AG04450 (cell line): ENCODE measurements at regions not wholly inside any gene's neighbourhood (a gene's known extent, or its start where the extent isn't known, plus 50 kb on each side); places are given as distances from the start of the nearest gene placed in this dataset.
A peak's percentile ranks its signal among the peaks of the same experiment; 100 is the strongest.

Source experiments
- CTCF ChIA-PET: fragments of 300-600, 350-600 bp; formaldehyde crosslinking; extraction: SDS; loops from one replicate; lab custom pipeline; 2022; ENCODE audit warnings: antibody characterized with exemption, inconsistent platforms; lab: Charles Lee
- POLR2A ChIA-PET: fragments of 350-600 bp; formaldehyde crosslinking; extraction: SDS; loops from one replicate; lab custom pipeline; 2021; ENCODE audit warnings: antibody characterized with exemption, inconsistent platforms; lab: Yijun Ruan, JAX
- DNase-seq: peaks from one replicate; pipeline ENCODE4 v3.0.0-alpha.2; 2011; ENCODE audit warnings: low read depth, low spot score
- H3K27ac ChIP-seq: one replicate; pipeline ENCODE4 v1.5.1; 2012; ENCODE audit warnings: low read depth, low read length, control low read depth
- H3K27me3 ChIP-seq: one replicate; pipeline ENCODE4 v1.6.0; 2012; ENCODE audit warnings: low read length; ENCODE audit not compliant: control insufficient read depth, insufficient read depth
- H3K4me3 ChIP-seq: 2 replicates; pipeline ENCODE4 v1.5.1; 2011; ENCODE audit warnings: mild to moderate bottlenecking, low read depth, low read length, control low read depth
- H3K9me3 ChIP-seq: 2 replicates; pipeline ENCODE4 v1.5.1; 2012; ENCODE audit warnings: low read length; ENCODE audit not compliant: control insufficient read depth, insufficient read depth
- TF ChIP-seq, protein P1 (sequence below): IDR thresholded peaks from 2 replicates; pipeline ENCODE4 v1.5.1; 2011; ENCODE audit warnings: low read depth, low read length, control low read depth, inconsistent platforms

DNA sequence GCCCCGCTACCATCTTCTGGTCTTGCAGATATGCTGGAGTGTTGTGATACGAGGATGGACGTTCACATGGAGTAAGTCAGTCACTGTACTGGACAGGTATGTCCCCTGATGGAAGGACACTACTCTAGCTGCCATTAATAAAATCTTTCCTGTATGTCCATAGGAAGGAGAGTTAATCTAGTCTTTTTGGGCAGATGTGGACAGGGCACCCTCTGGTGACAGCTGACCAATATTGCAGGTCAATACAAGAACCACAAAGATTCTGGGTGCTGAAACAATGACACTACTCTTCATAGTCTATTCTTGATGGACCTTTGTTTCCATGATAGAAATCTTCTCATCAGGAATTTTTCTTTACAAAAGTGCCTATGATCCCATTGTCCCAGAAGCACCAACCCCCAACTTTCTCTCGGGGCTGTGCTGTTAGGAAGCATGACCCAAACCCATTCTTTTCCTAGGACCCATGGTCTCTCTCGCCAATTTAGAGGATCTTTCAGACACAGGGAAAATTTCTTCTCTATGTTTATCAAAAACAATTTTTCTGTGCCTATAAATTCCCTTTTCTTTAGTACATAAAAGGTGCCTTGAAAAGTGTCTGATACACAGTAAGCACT is 376.9 kb downstream of the DTWD2 start:
- Histone ChIP-seq H3K27ac (no peak overlapping the region), H3K9me3 (no peaks in the 10 kb centered on the region), H3K4me3 (no peak overlapping the region), H3K27me3 (no peaks in the 10 kb centered on the region)
- ChIA-PET POLR2A (no interaction called here), CTCF (interaction anchor here (0.6 kb wide), 1 partner anchor 1713 kb away, joined by 4 read pairs; no protein-coding TSS in a partner anchor)
- DNase-seq, result no peak
- TF ChIP-seq, protein P1, sequence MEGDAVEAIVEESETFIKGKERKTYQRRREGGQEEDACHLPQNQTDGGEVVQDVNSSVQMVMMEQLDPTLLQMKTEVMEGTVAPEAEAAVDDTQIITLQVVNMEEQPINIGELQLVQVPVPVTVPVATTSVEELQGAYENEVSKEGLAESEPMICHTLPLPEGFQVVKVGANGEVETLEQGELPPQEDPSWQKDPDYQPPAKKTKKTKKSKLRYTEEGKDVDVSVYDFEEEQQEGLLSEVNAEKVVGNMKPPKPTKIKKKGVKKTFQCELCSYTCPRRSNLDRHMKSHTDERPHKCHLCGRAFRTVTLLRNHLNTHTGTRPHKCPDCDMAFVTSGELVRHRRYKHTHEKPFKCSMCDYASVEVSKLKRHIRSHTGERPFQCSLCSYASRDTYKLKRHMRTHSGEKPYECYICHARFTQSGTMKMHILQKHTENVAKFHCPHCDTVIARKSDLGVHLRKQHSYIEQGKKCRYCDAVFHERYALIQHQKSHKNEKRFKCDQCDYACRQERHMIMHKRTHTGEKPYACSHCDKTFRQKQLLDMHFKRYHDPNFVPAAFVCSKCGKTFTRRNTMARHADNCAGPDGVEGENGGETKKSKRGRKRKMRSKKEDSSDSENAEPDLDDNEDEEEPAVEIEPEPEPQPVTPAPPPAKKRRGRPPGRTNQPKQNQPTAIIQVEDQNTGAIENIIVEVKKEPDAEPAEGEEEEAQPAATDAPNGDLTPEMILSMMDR, result peak; percentile 48

DNA sequence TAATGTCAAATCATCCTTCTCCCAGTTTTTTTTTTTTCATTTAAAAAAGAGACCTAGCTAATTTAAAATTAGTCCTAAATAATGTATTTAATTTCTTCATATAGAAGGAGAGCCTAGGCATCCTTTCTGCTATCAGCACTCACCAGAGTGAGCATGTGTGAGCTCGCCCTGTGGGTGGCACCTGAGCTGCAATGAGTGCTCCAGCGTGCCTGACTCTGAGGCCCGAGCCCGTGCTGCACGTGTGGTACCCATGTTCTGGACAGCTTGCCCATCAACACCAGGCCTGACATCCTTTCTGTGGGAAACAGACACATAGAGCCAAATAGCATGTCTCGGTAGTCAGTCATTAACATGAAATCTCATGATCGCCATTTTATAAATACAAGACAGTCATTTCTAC is 381.4 kb downstream of the DTWD2 start:
- no peaks in the 10 kb centered on the region for H3K27me3 ChIP-seq
- TF ChIP-seq, protein P1, result no peak
- no peak overlapping the region for H3K27ac ChIP-seq
- no peak overlapping the region for H3K4me3 ChIP-seq
- POLR2A ChIA-PET, result no interaction called here
- H3K9me3 ChIP-seq, result no peaks in the 10 kb centered on the region
- no peak for DNase-seq
- CTCF ChIA-PET, result no interaction called here

DNA sequence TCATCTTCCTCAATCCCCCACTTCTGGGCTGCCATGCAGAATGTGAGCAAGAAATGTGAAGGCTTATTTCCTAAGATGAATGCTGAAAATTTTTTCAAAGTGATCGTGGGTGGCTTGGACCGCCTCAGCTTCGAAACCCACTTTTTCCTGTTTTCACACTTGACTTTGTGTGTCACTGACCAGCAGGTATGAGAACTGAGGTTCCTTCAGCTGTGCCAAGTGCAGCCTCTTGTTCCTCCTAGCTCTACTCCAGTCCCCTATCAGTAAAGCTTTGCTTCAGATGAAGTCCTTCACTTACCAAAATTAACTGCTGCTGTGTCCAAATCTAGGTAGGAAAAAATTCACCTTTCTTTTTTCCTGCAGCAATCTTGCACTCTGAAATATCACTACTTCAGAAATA is 382.6 kb downstream of the DTWD2 start:
- CTCF ChIA-PET, result no interaction called here

DNA sequence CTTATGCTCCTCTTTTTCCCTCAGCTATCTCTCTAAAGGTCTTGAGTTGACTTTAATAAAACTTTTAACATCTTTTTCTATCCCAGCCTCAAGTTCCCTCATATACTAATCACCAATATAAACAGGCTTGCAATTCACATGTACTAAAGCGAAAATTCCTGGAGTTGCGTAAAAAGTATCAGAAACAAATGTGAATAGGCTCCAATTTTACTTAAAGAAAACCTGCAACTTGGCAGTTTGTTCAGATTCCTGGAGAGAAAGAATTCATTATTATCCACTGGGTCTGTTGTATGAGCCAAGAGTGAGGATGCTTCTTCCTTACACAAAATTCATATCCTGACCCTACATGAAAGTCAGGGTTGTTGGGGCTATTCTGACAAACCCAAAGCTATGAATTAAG is 384.2 kb downstream of the DTWD2 start:
- no peak overlapping the region for H3K27ac ChIP-seq
- CTCF ChIA-PET, result interaction anchor here (0.6 kb wide), 1 partner anchor 136 kb away, joined by 5 read pairs; no protein-coding TSS in a partner anchor
- TF ChIP-seq, protein P1, result no peak
- POLR2A ChIA-PET, result no interaction called here
- DNase-seq, result no peak
- no peaks in the 10 kb centered on the region for H3K27me3 ChIP-seq
- H3K9me3 ChIP-seq, result no peaks in the 10 kb centered on the region
- H3K4me3 ChIP-seq, result no peak overlapping the region

More for the DNA sequence above, 382.6 kb downstream of the DTWD2 start:
- POLR2A ChIA-PET, result no interaction called here
- no peak overlapping the region for H3K27ac ChIP-seq
- H3K9me3 ChIP-seq, result no peaks in the 10 kb centered on the region
- TF ChIP-seq, protein P1, result no peak
- no peak for DNase-seq
- H3K27me3 ChIP-seq, result no peaks in the 10 kb centered on the region
- no peak overlapping the region for H3K4me3 ChIP-seq

DNA sequence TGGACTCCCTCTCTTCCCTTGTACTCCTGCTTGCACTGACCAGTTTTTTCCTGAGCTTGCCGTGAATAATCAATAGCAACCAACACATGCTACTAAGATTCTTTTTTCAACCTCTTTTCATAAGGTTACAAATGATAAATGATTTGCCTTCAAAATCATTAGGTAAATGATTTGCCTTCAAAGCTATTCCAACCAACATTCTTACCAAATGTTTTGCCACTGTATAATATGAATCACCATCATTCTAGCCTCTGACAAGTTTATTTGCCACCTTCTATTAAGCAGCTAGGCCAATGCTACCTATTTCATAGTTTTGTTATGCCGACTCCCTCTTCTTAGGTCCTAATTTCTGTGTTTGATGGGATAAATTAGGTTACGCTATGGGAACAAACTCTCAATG is 385.1 kb downstream of the DTWD2 start:
- ChIA-PET CTCF (no interaction called here), POLR2A (no interaction called here)
- TF ChIP-seq, protein P1, result no peak
- no peaks in the 10 kb centered on the region for H3K9me3 ChIP-seq
- no peak overlapping the region for H3K27ac ChIP-seq
- no peak overlapping the region for H3K4me3 ChIP-seq
- H3K27me3 ChIP-seq, result no peaks in the 10 kb centered on the region
- no peak for DNase-seq
